SIG-M5 (cell line): ENCODE measurements at regions not wholly inside any gene's neighbourhood (a gene's known extent, or its start where the extent isn't known, plus 50 kb on each side); places are given as distances from the start of the nearest gene placed in this dataset.

Source experiments
- DNase-seq: peaks from one replicate; lab custom pipeline; 2025; lab: John Stamatoyannopoulos, UW

- no peak for DNase-seq
Measured at GRCh38 chr3:117892431-117892841, 1142.2 kb downstream of the IGSF11 start.

GRCh38 chr3:117893001-117893400, 1141.6 kb downstream of the IGSF11 start:
- DNase-seq = no peak

- DNase-seq = no peak
Measured at GRCh38 chr3:117893638-117894037, 1141.0 kb downstream of the IGSF11 start.

- no peak for DNase-seq
Measured at GRCh38 chr3:117898722-117899522, 1135.7 kb downstream of the IGSF11 start.

GRCh38 chr3:117903226-117903625, 1131.4 kb downstream of the IGSF11 start:
- no peak for DNase-seq

GRCh38 chr3:117910820-117911521, 1123.7 kb downstream of the IGSF11 start:
- no peak for DNase-seq

- no peak for DNase-seq
Measured at GRCh38 chr3:117912352-117912751, 1122.3 kb downstream of the IGSF11 start.

GRCh38 chr3:117914540-117915100, 1120.0 kb downstream of the IGSF11 start:
- DNase-seq = no peak

- DNase-seq = no peak
Measured at GRCh38 chr3:117916839-117917238, 1117.8 kb downstream of the IGSF11 start.

GRCh38 chr3:117919621-117920020, 1115.0 kb downstream of the IGSF11 start:
- DNase-seq = no peak

GRCh38 chr3:117920253-117920898, 1114.3 kb downstream of the IGSF11 start:
- no peak for DNase-seq

- no peak for DNase-seq
Measured at GRCh38 chr3:117921411-117921810, 1113.2 kb downstream of the IGSF11 start.

- DNase-seq = no peak
Measured at GRCh38 chr3:117922039-117922438, 1112.6 kb downstream of the IGSF11 start.

GRCh38 chr3:117926819-117927218, 1107.8 kb downstream of the IGSF11 start:
- DNase-seq = no peak

- no peak for DNase-seq
Measured at GRCh38 chr3:117927825-117928224, 1106.8 kb downstream of the IGSF11 start.

GRCh38 chr3:117928836-117929235, 1105.8 kb downstream of the IGSF11 start:
- DNase-seq = no peak

GRCh38 chr3:117932441-117932840, 1102.2 kb downstream of the IGSF11 start:
- no peak for DNase-seq

- no peak for DNase-seq
Measured at GRCh38 chr3:117936159-117936558, 1098.5 kb downstream of the IGSF11 start.

- no peak for DNase-seq
Measured at GRCh38 chr3:117938974-117939373, 1095.7 kb downstream of the IGSF11 start.

- DNase-seq = no peak
Measured at GRCh38 chr3:117939425-117940027, 1095.1 kb downstream of the IGSF11 start.

- no peak for DNase-seq
Measured at GRCh38 chr3:117941015-117941414, 1093.6 kb downstream of the IGSF11 start.

- no peak for DNase-seq
Measured at GRCh38 chr3:117941756-117942155, 1092.9 kb downstream of the IGSF11 start.
